ENCODE measurements at regions not wholly inside any gene's neighbourhood (a gene's known extent, or its start where the extent isn't known, plus 50 kb on each side); places are given as distances from the start of the nearest gene placed in this dataset.

DNA sequence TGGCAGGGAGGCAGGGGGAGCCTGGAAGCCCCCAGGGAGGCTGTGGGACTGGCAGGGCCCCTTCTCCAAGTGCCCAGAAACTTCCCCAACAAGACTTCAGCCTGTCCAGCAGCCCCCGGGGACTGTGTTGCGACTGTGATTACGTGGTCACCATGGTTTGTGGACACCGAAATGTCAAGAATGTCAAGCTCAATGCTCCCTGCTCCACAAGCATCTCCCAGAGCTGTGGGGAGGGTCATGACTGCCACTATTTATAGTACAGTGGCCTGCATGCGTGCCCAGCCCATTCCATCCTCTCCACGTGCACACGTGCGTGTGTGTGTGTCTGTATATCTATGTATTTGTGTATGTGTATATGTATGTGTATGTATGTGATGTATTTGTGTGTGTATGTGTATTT lies 93.8 kb upstream of the MBOAT2 start:
- no peak overlapping the region for H4K91ac ChIP-seq (ENCODE audit: low read depth, low read length, poor library complexity)
- H2AFZ ChIP-seq (ENCODE audit: low read length) = no peak overlapping the region
- H3K4me2 ChIP-seq (ENCODE audit: insufficient read depth, low read length, poor library complexity, severe bottlenecking) = no peak overlapping the region
- no peak overlapping the region for H3K4ac ChIP-seq (ENCODE audit: low read length)
- H2AK5ac ChIP-seq (ENCODE audit: low read depth, low read length) = peak overlapping the region; percentile 90
- H3K27me3 ChIP-seq (ENCODE audit: control insufficient read depth in 3 of 3, insufficient read depth in 3 of 3, low read depth in 1 of 3, low read length in 3 of 3) = peaks cover 0 to 5% (median 0%) of the 10 kb centered on the region in 3 experiments
- H2BK120ac ChIP-seq (ENCODE audit: low read depth, low read length) = no peak overlapping the region
- H2BK12ac ChIP-seq (ENCODE audit: low read length) = no peak overlapping the region
- H3K4me1 ChIP-seq (ENCODE audit: control insufficient read depth in 2 of 2, insufficient read depth in 1 of 2, low read depth in 1 of 2, low read length in 2 of 2) = peaks cover 1 to 8% of the 10 kb centered on the region in 2 donors
- no CpG with 5 or more reads among the region's 8 CpGs for WGBS, 2 donors (ENCODE audit: extremely low coverage in 2 of 2, insufficient read length in 2 of 2, insufficient replicate concordance in 1 of 2)
- no peak overlapping the region for H2BK5ac ChIP-seq (ENCODE audit: low read length)
- H3K14ac ChIP-seq (ENCODE audit: low read length) = no peak overlapping the region
- no peak overlapping the region for H3K9ac ChIP-seq (ENCODE audit: low read depth, low read length, poor library complexity)
- DNase-seq (ENCODE audit: low spot score) = no peak
- peaks cover 1% of the 10 kb centered on the region for H3K79me1 ChIP-seq (ENCODE audit: low read depth, low read length)
- H4K8ac ChIP-seq (ENCODE audit: low read depth, low read length) = no peak overlapping the region
- no peak overlapping the region for H3K4me3 ChIP-seq (ENCODE audit: low read length in 2 of 2)
- H2BK15ac ChIP-seq (ENCODE audit: low read length) = no peak overlapping the region
- H3K27ac ChIP-seq (replicated peaks; ENCODE audit: low read length) = no peak overlapping the region
- H3K36me3 ChIP-seq (replicated peaks in 1 of 2; ENCODE audit: control insufficient read depth in 2 of 2, insufficient read depth in 2 of 2, low read length in 2 of 2) = no peaks in the 10 kb centered on the region
- peak overlapping the region; percentile 5 for H3K18ac ChIP-seq (ENCODE audit: low read length)
- peaks cover 0 to 2% of the 10 kb centered on the region in 2 donors for H3K9me3 ChIP-seq (replicated peaks in 1 of 2; ENCODE audit: control insufficient read depth in 2 of 2, insufficient read depth in 1 of 2, low read depth in 1 of 2, low read length in 2 of 2)
- no peak overlapping the region for H3K23ac ChIP-seq (ENCODE audit: low read depth, low read length, poor library complexity)

DNA sequence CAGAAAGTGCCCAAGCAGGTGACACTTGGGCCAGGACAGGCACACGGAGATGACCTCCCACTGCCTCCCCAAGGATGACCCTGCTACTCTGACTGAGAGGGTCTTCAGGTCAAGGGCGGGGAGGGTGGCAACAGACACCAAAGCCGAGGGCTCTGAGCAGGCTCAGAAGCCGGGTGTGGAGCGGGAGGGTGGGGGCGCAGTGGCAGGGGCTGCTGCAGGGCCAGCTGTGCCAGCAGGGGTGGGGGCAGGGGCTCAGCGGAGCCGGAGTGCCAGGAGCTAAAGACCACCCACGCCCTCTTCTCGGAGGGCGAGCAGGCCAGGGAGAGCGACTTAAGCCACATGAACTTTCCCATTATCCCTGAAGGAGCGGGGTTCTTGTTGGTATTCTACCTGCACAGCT lies 93.3 kb upstream of the MBOAT2 start:
- Histone ChIP-seq H3K18ac (ENCODE audit: low read length) (peak overlapping the region; percentile 65), H4K91ac (ENCODE audit: low read depth, low read length, poor library complexity) (no peak overlapping the region), H2AK5ac (ENCODE audit: low read depth, low read length) (peak overlapping the region; percentile 90), H2BK5ac (ENCODE audit: low read length) (peak overlapping the region; percentile 10), H2BK15ac (ENCODE audit: low read length) (peak overlapping the region; percentile 69), H3K79me1 (ENCODE audit: low read depth, low read length) (peaks cover 1% of the 10 kb centered on the region), H2AFZ (ENCODE audit: low read length) (no peak overlapping the region), H3K27me3 (ENCODE audit: control insufficient read depth in 3 of 3, insufficient read depth in 3 of 3, low read depth in 1 of 3, low read length in 3 of 3) (peaks cover 0 to 4% (median 0%) of the 10 kb centered on the region in 3 experiments), H4K8ac (ENCODE audit: low read depth, low read length) (no peak overlapping the region), H3K4me1 (ENCODE audit: control insufficient read depth in 2 of 2, insufficient read depth in 1 of 2, low read depth in 1 of 2, low read length in 2 of 2) (peaks cover 1 to 8% of the 10 kb centered on the region in 2 donors), H3K36me3 (replicated peaks in 1 of 2; ENCODE audit: control insufficient read depth in 2 of 2, insufficient read depth in 2 of 2, low read length in 2 of 2) (no peaks in the 10 kb centered on the region), H3K4me2 (ENCODE audit: insufficient read depth, low read length, poor library complexity, severe bottlenecking) (no peak overlapping the region), H2BK120ac (ENCODE audit: low read depth, low read length) (no peak overlapping the region), H3K4me3 (ENCODE audit: low read length in 2 of 2) (peak overlapping the region in 1 of 2 donors; percentile 19), H3K9ac (ENCODE audit: low read depth, low read length, poor library complexity) (no peak overlapping the region), H2BK12ac (ENCODE audit: low read length) (peak overlapping the region; percentile 63), H3K23ac (ENCODE audit: low read depth, low read length, poor library complexity) (peak overlapping the region; percentile 26), H3K9me3 (replicated peaks in 1 of 2; ENCODE audit: control insufficient read depth in 2 of 2, insufficient read depth in 1 of 2, low read depth in 1 of 2, low read length in 2 of 2) (peaks cover 0 to 2% of the 10 kb centered on the region in 2 donors), H3K27ac (replicated peaks; ENCODE audit: low read length) (no peak overlapping the region), H3K14ac (ENCODE audit: low read length) (no peak overlapping the region), H3K4ac (ENCODE audit: low read length) (no peak overlapping the region)
- WGBS, 2 donors (ENCODE audit: extremely low coverage in 2 of 2, insufficient read length in 2 of 2, insufficient replicate concordance in 1 of 2) = no CpG with 5 or more reads among the region's 13 CpGs
- DNase-seq (ENCODE audit: low spot score) = no peak

GRCh38 chr2:9095690-9096089 lies 92.2 kb upstream of the MBOAT2 start:
- H2BK120ac ChIP-seq (ENCODE audit: low read depth, low read length) = no peak overlapping the region
- H4K8ac ChIP-seq (ENCODE audit: low read depth, low read length) = peak overlapping the region; percentile 7
- H2BK12ac ChIP-seq (ENCODE audit: low read length) = no peak overlapping the region
- peaks cover 1% of the 10 kb centered on the region for H3K79me1 ChIP-seq (ENCODE audit: low read depth, low read length)
- H3K23ac ChIP-seq (ENCODE audit: low read depth, low read length, poor library complexity) = no peak overlapping the region
- H3K4me3 ChIP-seq (ENCODE audit: low read length in 2 of 2) = no peak overlapping the region
- peak overlapping the region; percentile 15 for H3K14ac ChIP-seq (ENCODE audit: low read length)
- peak overlapping the region; percentile 65 for H3K18ac ChIP-seq (ENCODE audit: low read length)
- H3K27me3 ChIP-seq (ENCODE audit: control insufficient read depth in 3 of 3, insufficient read depth in 3 of 3, low read depth in 1 of 3, low read length in 3 of 3) = peaks cover 0 to 4% (median 0%) of the 10 kb centered on the region in 3 experiments
- H2AK5ac ChIP-seq (ENCODE audit: low read depth, low read length) = peak overlapping the region; percentile 77
- no peak overlapping the region for H3K4ac ChIP-seq (ENCODE audit: low read length)
- peak overlapping the region; percentile 87 for H2AFZ ChIP-seq (ENCODE audit: low read length)
- H2BK5ac ChIP-seq (ENCODE audit: low read length) = peak overlapping the region; percentile 10
- no peak overlapping the region for H3K27ac ChIP-seq (replicated peaks; ENCODE audit: low read length)
- peak overlapping the region; percentile 31 for H3K4me2 ChIP-seq (ENCODE audit: insufficient read depth, low read length, poor library complexity, severe bottlenecking)
- H2BK15ac ChIP-seq (ENCODE audit: low read length) = peak overlapping the region; percentile 69
- H4K91ac ChIP-seq (ENCODE audit: low read depth, low read length, poor library complexity) = peak overlapping the region; percentile 5
- peaks cover 0 to 2% of the 10 kb centered on the region in 2 donors for H3K9me3 ChIP-seq (replicated peaks in 1 of 2; ENCODE audit: control insufficient read depth in 2 of 2, insufficient read depth in 1 of 2, low read depth in 1 of 2, low read length in 2 of 2)
- WGBS, 2 donors (ENCODE audit: extremely low coverage in 2 of 2, insufficient read length in 2 of 2, insufficient replicate concordance in 1 of 2) = no CpG with 5 or more reads among the region's 21 CpGs
- no peaks in the 10 kb centered on the region for H3K36me3 ChIP-seq (replicated peaks in 1 of 2; ENCODE audit: control insufficient read depth in 2 of 2, insufficient read depth in 2 of 2, low read length in 2 of 2)
- DNase-seq (ENCODE audit: low spot score) = no peak
- H3K4me1 ChIP-seq (ENCODE audit: control insufficient read depth in 2 of 2, insufficient read depth in 1 of 2, low read depth in 1 of 2, low read length in 2 of 2) = peaks cover 1 to 8% of the 10 kb centered on the region in 2 donors
- peak overlapping the region; percentile 17 for H3K9ac ChIP-seq (ENCODE audit: low read depth, low read length, poor library complexity)

DNA sequence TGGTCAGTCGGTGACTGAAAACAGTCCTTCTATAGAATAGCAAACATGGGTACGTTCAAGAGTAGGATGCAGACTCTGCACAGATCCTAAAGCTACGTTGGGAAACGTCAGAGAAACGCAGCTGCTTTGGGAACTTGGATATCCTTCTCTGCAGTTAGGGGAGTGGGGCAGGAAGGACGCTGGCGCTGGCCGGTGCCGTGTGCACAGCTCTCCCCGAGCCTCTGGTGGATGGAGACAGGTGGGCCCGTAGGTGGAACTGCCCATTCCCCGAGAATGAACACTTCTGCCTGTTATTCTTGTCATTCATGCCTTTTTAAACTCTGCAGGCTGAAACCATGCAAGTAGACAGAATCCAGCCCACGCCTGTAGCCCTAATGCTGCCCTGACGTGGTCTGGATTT lies 91.7 kb upstream of the MBOAT2 start:
- Histone ChIP-seq H3K79me1 (ENCODE audit: low read depth, low read length) (peaks cover 1% of the 10 kb centered on the region), H3K27ac (replicated peaks; ENCODE audit: low read length) (no peak overlapping the region), H3K4ac (ENCODE audit: low read length) (peak overlapping the region; percentile 15), H2BK120ac (ENCODE audit: low read depth, low read length) (no peak overlapping the region), H3K36me3 (replicated peaks in 1 of 2; ENCODE audit: control insufficient read depth in 2 of 2, insufficient read depth in 2 of 2, low read length in 2 of 2) (no peaks in the 10 kb centered on the region), H3K4me1 (ENCODE audit: control insufficient read depth in 2 of 2, insufficient read depth in 1 of 2, low read depth in 1 of 2, low read length in 2 of 2) (peaks cover 1 to 8% of the 10 kb centered on the region in 2 donors), H3K14ac (ENCODE audit: low read length) (peak overlapping the region; percentile 15), H3K4me3 (ENCODE audit: low read length in 2 of 2) (no peak overlapping the region), H2AK5ac (ENCODE audit: low read depth, low read length) (peak overlapping the region; percentile 77), H3K9ac (ENCODE audit: low read depth, low read length, poor library complexity) (peak overlapping the region; percentile 17), H4K91ac (ENCODE audit: low read depth, low read length, poor library complexity) (no peak overlapping the region), H2BK5ac (ENCODE audit: low read length) (no peak overlapping the region), H3K9me3 (replicated peaks in 1 of 2; ENCODE audit: control insufficient read depth in 2 of 2, insufficient read depth in 1 of 2, low read depth in 1 of 2, low read length in 2 of 2) (peaks cover 0 to 2% of the 10 kb centered on the region in 2 donors), H4K8ac (ENCODE audit: low read depth, low read length) (peak overlapping the region; percentile 1), H2BK15ac (ENCODE audit: low read length) (peak overlapping the region; percentile 94), H3K23ac (ENCODE audit: low read depth, low read length, poor library complexity) (peak overlapping the region; percentile 26), H2AFZ (ENCODE audit: low read length) (peak overlapping the region; percentile 87), H3K18ac (ENCODE audit: low read length) (peak overlapping the region; percentile 65), H3K27me3 (ENCODE audit: control insufficient read depth in 3 of 3, insufficient read depth in 3 of 3, low read depth in 1 of 3, low read length in 3 of 3) (peaks cover 0 to 4% (median 0%) of the 10 kb centered on the region in 3 experiments), H3K4me2 (ENCODE audit: insufficient read depth, low read length, poor library complexity, severe bottlenecking) (peak overlapping the region; percentile 31), H2BK12ac (ENCODE audit: low read length) (no peak overlapping the region)
- no peak for DNase-seq (ENCODE audit: low spot score)
- WGBS, 2 donors (ENCODE audit: extremely low coverage in 2 of 2, insufficient read length in 2 of 2, insufficient replicate concordance in 1 of 2) = no CpG with 5 or more reads among the region's 14 CpGs

Measured in neuronal stem cell (in vitro differentiated cells).